Cerebellar cortex (tissue), 1 donor: ENCODE measurements at regions not wholly inside any gene's neighbourhood (a gene's known extent, or its start where the extent isn't known, plus 50 kb on each side); places are given as distances from the start of the nearest gene placed in this dataset.
"Not testable (repeated sequence)": the region's sequence is repeated elsewhere in the genome, so short reads cannot be mapped to it uniquely, and the experiment has no call there.

Source experiments
- DNase-seq: peaks from one replicate; pipeline ENCODE4 v3.0.0-alpha.2; 2015; ENCODE audit warnings: low spot score

- no peak for DNase-seq
These were observed 218.3 kb upstream of the STXBP5 start for GRCh38 chr6:146985966-146986365.

DNA sequence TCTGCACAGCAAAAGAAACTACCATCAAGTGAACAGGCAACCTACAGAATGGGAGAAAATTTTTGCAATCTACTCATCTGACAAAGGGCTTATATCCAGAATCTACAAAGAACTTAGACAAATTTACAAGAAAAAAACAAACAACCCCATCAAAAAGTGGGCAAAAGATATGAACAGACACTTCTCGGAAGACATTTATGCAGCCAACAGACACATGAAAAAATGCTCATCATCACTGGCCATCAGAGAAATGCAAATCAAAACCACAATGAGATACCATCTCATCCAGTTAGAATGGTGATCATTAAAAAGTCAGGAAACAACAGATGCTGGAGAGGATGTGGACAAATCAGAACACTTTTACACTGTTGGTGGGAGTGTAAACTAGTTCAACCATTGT, 216.3 kb upstream of the STXBP5 start:
- not testable (repeated sequence) for DNase-seq

DNA sequence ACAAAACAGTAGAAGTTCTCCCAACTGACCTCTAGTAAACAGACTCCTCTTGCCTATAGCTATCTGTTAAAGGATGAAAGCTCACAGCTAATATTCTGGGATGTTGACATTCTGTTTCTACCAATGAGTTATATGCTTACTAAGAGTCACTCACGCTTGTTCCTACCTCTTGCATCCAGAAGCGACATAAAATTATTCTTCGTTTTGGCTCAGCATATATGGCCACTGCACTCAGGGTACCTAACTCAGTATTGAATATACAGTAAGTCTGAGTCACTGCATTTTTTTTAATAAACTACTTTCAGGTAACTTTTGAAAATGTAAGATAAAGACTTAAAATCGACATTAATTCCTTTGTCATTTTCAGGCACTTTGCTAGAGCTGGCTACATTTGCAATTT, 214.4 kb upstream of the STXBP5 start:
- no peak for DNase-seq

GRCh38 chr6:146990284-146990683, 213.9 kb upstream of the STXBP5 start:
- DNase-seq: peak; percentile 65

GRCh38 chr6:146990821-146991798, 213.1 kb upstream of the STXBP5 start:
- DNase-seq: no peak

- no peak for DNase-seq
These were observed 207.2 kb upstream of the STXBP5 start for GRCh38 chr6:146997062-146997461.

DNA sequence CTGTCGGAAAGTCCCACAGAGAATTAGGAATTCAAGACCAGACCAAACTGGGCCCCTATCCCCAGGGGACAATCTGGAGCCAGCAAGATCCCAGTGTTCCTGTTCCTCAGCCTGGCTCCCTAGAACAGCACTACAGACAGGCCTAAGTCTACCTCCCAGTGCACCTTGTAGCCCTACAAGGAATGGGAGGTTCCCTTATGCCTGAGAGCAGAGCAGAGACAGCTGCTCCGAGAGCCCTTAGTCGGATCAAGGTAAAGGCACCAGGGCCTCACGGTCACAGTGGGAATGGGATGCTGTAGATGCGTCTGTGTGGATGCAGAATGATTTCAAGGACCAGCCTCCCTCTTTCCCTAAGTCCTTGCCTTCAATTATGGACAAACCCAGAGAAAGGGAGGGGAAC, 204.5 kb upstream of the STXBP5 start:
- no peak for DNase-seq

DNA sequence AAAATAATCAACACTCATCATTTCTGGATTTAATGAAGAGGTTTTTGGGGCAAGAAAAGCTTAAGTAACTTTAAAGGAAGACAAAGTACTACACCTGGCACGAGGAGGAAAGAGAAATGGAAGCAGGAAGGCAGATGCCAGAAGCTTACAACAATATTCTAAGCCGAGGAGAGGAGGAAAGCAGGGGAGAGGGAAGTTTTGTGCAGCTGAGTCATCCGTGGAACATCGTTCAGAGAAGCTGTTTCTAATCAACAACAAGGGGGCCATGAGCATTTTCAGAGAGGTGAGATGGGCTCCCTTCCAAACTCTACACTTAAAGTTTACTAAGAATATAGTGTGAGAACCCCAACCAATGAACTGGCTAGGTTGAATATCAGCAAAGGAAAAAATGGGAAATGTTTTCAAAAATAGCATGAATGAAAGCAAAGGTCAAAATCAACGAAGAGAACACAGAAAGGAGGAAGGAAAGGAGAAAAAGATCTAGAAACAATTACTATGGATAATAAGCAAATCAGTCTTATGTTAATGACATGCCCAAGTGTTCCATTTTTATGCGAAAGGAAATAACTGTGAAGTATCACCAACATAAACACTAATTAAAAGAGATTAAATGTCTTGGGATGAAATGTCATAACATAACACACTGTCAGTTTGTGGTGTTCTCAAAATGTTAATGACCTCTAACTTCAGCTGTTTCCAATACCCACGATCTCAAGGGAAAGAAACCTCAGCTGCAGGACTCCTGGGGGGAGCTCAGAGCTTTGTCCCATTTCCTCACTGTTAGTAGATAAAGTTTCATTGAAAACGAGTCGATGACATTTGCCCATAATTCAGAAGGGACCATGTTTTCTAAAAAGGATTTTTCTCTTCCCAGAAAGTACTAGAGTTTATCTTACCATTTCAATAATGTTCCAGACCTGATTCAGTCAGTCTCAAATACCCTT, 203.4 kb upstream of the STXBP5 start:
- no peak for DNase-seq

GRCh38 chr6:147001621-147002020, 202.6 kb upstream of the STXBP5 start:
- peak; percentile 51 for DNase-seq

GRCh38 chr6:147003186-147003585, 201.0 kb upstream of the STXBP5 start:
- DNase-seq: no peak

GRCh38 chr6:147005499-147005898, 198.7 kb upstream of the STXBP5 start:
- no peak for DNase-seq

- no peak for DNase-seq
These were observed 196.8 kb upstream of the STXBP5 start for GRCh38 chr6:147007441-147007840.

- no peak for DNase-seq
These were observed 194.9 kb upstream of the STXBP5 start for GRCh38 chr6:147009358-147009757.

GRCh38 chr6:147015674-147016073, 188.5 kb upstream of the STXBP5 start:
- no peak for DNase-seq

DNA sequence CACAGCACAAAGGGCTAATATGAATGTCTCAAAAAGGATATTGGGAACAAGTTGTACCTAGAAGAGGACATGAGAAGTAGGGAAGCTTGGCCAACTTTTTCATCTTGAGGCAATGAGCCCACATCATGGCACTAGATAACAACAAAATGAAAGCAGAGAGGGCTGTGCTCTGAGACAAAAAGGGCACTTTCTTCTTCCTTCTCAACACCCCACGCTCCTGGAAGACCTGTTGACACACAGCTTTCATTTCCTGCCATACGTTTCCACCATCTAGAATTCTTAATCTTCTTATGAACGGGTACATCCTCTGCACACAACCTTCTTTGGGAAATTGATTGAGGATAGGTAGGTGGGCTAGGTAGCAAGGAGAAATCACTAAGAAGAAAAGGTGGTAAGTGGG, 187.8 kb upstream of the STXBP5 start:
- no peak for DNase-seq

GRCh38 chr6:147017153-147017552, 187.1 kb upstream of the STXBP5 start:
- no peak for DNase-seq

DNA sequence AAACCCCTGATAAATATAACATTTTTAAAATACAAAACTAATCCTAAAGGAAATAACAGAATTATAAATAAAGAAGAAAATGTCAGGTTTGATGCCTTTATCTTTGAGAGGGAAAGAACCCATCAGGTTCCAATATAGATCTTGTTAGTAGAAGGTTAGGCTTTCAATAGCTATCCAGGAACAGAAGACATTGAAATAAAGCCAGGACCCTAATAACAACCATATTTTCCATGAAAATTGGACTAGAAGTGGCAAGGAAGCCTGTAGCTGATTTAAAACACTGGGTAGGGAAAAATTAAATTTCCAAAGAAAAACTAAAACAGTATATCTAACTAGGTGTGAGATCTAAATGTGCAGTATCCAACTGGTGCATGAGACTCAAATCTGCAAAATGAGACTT, 185.2 kb upstream of the STXBP5 start:
- DNase-seq: no peak

- DNase-seq: no peak
These were observed 182.2 kb upstream of the STXBP5 start for GRCh38 chr6:147022041-147022440.

DNA sequence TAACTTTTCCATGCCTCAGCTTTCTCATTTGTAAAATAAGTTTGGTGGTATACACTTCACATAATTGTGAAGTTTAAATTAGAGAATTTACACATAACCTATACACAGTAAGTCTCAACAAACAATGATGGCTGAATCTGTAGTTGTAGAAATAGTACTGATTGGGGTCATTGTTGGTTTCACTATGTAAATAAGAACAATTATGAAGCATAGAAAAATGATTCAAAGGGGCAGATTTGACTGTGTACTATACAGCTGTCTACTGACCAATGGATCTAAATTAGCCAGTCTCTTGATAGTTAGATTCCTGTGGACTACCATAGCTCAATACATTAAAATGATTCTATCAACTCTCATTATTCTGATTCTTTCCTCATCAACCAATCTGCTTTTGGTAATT, 181.1 kb upstream of the STXBP5 start:
- no peak for DNase-seq

DNA sequence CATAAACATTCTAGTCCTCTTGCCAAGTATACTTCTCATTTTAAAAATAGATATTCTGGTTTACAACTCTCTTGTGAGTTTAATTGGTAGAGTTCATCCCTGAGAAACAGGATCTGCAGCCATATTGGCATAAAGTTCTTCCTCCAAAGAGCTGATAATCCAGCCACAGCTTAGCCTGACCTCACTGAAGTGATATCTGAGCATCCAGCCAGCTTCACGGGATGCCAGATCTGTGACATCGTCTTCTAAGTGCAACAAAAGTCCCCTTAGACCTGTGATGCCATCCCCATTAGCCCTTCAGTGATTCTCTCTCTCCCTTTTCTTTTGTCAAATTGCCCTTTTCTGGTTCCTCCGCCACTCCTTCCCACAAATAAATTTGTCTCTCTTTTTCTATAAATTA, 180.6 kb upstream of the STXBP5 start:
- no peak for DNase-seq

GRCh38 chr6:147029923-147030322, 174.3 kb upstream of the STXBP5 start:
- peak; percentile 75 for DNase-seq

- no peak for DNase-seq
These were observed 170.9 kb upstream of the STXBP5 start for GRCh38 chr6:147033267-147033666.

- DNase-seq: no peak
These were observed 168.3 kb upstream of the STXBP5 start for GRCh38 chr6:147035886-147036285.
